ENCODE measurements at regions not wholly inside any gene's neighbourhood (a gene's known extent, or its start where the extent isn't known, plus 50 kb on each side); places are given as distances from the start of the nearest gene placed in this dataset.

DNA sequence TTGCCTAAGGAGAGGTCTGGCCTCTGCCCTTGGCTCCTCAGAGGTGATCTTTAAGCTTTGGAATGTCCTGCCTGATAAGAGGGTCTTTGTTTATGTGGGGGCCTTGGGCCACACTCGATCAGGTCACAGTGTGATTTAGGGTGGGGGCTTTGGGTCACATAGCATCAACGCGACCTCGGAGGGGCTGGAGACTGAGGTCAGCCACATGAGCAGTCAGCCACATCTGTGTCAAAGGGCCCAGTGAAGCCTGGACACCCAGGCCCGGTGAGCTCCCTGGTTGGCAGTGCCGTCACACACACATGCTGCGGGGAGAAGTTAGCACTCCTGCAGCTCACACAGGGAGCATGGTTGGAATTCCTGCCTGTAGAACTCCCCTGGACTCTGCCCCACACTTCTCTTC lies 345.0 kb downstream of the NPHP4 start:
- no peak overlapping the region for H3K27ac Mint-ChIP-seq (ENCODE audit: unreplicated experiment)
- no peak for DNase-seq
- no peak overlapping the region for H3K4me3 Mint-ChIP-seq (ENCODE audit: low read depth, unreplicated experiment)
- no peaks in the 10 kb centered on the region for H3K4me1 Mint-ChIP-seq (ENCODE audit: low read depth, unreplicated experiment)
- peaks cover 5% of the 10 kb centered on the region for H3K36me3 Mint-ChIP-seq (ENCODE audit: insufficient read depth, unreplicated experiment)
- peaks cover 4% of the 10 kb centered on the region for H3K9me3 Mint-ChIP-seq (ENCODE audit: low read depth, unreplicated experiment)
- H3K27me3 Mint-ChIP-seq (ENCODE audit: unreplicated experiment): peaks cover 30% of the 10 kb centered on the region
- BruUV-seq (replicated peaks): no TSS peak
- intact Hi-C loops (cut with micrococcal nuclease; ENCODE audit: unreplicated experiment): no loop called here
- TF ChIP-seq, protein P1, sequence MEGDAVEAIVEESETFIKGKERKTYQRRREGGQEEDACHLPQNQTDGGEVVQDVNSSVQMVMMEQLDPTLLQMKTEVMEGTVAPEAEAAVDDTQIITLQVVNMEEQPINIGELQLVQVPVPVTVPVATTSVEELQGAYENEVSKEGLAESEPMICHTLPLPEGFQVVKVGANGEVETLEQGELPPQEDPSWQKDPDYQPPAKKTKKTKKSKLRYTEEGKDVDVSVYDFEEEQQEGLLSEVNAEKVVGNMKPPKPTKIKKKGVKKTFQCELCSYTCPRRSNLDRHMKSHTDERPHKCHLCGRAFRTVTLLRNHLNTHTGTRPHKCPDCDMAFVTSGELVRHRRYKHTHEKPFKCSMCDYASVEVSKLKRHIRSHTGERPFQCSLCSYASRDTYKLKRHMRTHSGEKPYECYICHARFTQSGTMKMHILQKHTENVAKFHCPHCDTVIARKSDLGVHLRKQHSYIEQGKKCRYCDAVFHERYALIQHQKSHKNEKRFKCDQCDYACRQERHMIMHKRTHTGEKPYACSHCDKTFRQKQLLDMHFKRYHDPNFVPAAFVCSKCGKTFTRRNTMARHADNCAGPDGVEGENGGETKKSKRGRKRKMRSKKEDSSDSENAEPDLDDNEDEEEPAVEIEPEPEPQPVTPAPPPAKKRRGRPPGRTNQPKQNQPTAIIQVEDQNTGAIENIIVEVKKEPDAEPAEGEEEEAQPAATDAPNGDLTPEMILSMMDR (IDR thresholded peaks at IDR 0.05; ENCODE audit: unreplicated experiment): no peak
- CTCF ChIA-PET: no interaction called here

DNA sequence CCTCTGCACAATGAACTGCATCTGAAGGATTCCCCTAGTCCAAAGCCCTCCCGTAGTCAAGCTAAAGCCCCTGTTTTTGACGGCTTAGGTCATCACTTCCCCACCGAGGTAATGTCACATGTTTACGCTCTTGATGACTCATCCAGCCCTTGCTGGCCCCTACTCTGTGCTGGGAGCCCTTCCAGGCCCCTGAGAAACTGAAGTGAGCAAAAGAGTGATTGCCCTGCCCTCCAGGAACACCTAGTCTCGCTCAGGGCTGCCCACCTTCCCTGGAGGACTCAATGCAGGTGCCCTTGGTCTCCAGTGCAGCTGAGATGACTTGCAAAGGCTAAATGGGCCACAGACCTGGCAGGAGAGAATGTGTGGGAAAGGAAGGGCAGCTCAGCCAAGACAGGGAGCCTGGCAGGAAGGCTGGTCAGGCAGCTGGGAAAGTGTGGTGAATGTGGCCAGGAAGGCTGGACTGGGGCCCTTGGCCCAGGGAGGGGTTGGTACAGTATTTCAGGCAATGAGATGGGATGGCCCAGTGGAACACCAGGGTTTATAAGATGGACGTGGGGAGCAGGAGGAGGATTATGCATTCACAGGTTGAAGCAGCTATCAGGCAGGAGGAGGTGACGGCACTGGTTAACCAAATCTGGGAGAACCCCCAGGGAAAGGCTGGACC lies 345.6 kb downstream of the NPHP4 start:
- intact Hi-C loops (cut with micrococcal nuclease; ENCODE audit: unreplicated experiment): no loop called here
- no peak overlapping the region for H3K4me3 Mint-ChIP-seq (ENCODE audit: low read depth, unreplicated experiment)
- no peak for DNase-seq
- TF ChIP-seq, protein P1 (IDR thresholded peaks at IDR 0.05; ENCODE audit: unreplicated experiment): no peak
- H3K27ac Mint-ChIP-seq (ENCODE audit: unreplicated experiment): no peak overlapping the region
- BruUV-seq (replicated peaks): no TSS peak
- peaks cover 28% of the 10 kb centered on the region for H3K27me3 Mint-ChIP-seq (ENCODE audit: unreplicated experiment)
- H3K9me3 Mint-ChIP-seq (ENCODE audit: low read depth, unreplicated experiment): peaks cover 4% of the 10 kb centered on the region
- H3K36me3 Mint-ChIP-seq (ENCODE audit: insufficient read depth, unreplicated experiment): peaks cover 5% of the 10 kb centered on the region
- CTCF ChIA-PET: no interaction called here
- H3K4me1 Mint-ChIP-seq (ENCODE audit: low read depth, unreplicated experiment): no peaks in the 10 kb centered on the region

DNA sequence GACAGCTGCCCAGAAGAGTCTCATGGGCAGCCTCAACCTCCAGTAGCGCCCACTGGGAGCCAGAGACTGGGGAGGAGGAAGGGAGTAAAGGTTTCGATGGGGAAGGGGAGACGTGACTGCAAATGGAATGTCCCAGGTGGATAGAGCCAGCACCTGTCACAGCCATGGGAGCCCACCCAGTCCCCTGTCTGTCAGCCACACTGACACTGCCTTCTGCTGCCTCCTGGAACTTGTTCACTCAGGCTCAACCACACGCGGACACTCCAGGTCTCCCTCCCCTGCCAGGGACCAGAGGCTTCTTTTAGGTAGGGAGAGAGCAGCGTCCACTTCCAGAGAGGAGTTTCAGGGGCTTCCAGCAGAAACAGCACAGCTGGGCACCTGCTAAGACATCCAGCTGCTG lies 346.3 kb downstream of the NPHP4 start:
- no peaks in the 10 kb centered on the region for H3K4me1 Mint-ChIP-seq (ENCODE audit: low read depth, unreplicated experiment)
- CTCF ChIA-PET: no interaction called here
- no peak overlapping the region for H3K4me3 Mint-ChIP-seq (ENCODE audit: low read depth, unreplicated experiment)
- H3K27me3 Mint-ChIP-seq (ENCODE audit: unreplicated experiment): peaks cover 24% of the 10 kb centered on the region
- intact Hi-C loops (cut with micrococcal nuclease; ENCODE audit: unreplicated experiment): no loop called here
- H3K27ac Mint-ChIP-seq (ENCODE audit: unreplicated experiment): no peak overlapping the region
- peaks cover 4% of the 10 kb centered on the region for H3K9me3 Mint-ChIP-seq (ENCODE audit: low read depth, unreplicated experiment)
- H3K36me3 Mint-ChIP-seq (ENCODE audit: insufficient read depth, unreplicated experiment): peaks cover 2% of the 10 kb centered on the region
- no peak for DNase-seq
- TF ChIP-seq, protein P1 (IDR thresholded peaks at IDR 0.05; ENCODE audit: unreplicated experiment): no peak
- no TSS peak for BruUV-seq (replicated peaks)

DNA sequence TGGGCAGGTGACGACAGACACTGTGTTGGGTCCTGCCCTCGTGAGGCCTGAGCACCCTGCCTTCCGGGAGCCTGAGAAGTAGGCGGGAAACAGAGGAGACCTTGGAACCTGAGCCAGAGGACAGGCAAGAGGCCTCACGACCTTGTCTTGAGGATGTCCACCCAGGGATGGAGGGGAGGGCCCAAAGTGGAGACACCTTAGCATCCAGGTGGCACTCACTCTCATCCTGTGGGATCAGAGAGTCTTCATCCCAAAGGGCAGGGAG lies 347.2 kb downstream of the NPHP4 start:
- CTCF ChIA-PET: no interaction called here
- TF ChIP-seq, protein P1 (IDR thresholded peaks at IDR 0.05; ENCODE audit: unreplicated experiment): no peak
- H3K36me3 Mint-ChIP-seq (ENCODE audit: insufficient read depth, unreplicated experiment): no peaks in the 10 kb centered on the region
- peaks cover 4% of the 10 kb centered on the region for H3K9me3 Mint-ChIP-seq (ENCODE audit: low read depth, unreplicated experiment)
- H3K27ac Mint-ChIP-seq (ENCODE audit: unreplicated experiment): no peak overlapping the region
- H3K4me3 Mint-ChIP-seq (ENCODE audit: low read depth, unreplicated experiment): no peak overlapping the region
- no peaks in the 10 kb centered on the region for H3K4me1 Mint-ChIP-seq (ENCODE audit: low read depth, unreplicated experiment)
- no peak for DNase-seq
- no TSS peak for BruUV-seq (replicated peaks)
- intact Hi-C loops (cut with micrococcal nuclease; ENCODE audit: unreplicated experiment): no loop called here
- peaks cover 18% of the 10 kb centered on the region for H3K27me3 Mint-ChIP-seq (ENCODE audit: unreplicated experiment)
